C4-2B (cell line): ENCODE measurements at regions not wholly inside any gene's neighbourhood (a gene's known extent, or its start where the extent isn't known, plus 50 kb on each side); places are given as distances from the start of the nearest gene placed in this dataset.

Source experiments
- H3K27ac ChIP-seq: fragments of 450-650 bp; 2 replicates; pipeline ENCODE4 v1.5.1; 2017
- ZFX ChIP-seq: fragments of 450-650 bp; IDR thresholded peaks from 2 replicates; pipeline ENCODE4 v1.6.1; 2017
- TF ChIP-seq, protein P1 (sequence below): fragments of 450-650 bp; conservative IDR thresholded peaks from 2 replicates; pipeline ENCODE4 v1.5.1; 2017; ENCODE audit warnings: mild to moderate bottlenecking

DNA sequence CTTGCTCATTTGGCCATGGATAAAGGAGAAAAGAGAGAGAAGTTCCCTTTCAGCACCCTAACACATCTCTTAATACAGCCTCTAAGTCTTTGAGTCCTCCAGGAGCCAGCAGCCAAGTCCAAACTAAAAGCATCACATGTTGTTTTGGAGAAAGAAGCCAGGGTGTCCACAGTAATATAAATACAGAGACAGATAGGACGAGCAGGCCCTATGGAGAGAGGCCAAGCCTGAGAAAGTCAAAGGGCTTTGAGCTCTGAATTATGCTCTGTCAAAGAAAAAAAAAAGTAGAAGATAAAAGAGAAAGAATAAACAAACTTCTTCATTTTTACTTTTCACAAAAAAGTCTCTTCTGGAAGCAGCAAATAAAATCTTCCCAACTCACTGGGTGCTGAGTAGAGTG, 92.4 kb upstream of the THBS1 start:
- no peak for TF ChIP-seq ZFX
- TF ChIP-seq, protein P1, sequence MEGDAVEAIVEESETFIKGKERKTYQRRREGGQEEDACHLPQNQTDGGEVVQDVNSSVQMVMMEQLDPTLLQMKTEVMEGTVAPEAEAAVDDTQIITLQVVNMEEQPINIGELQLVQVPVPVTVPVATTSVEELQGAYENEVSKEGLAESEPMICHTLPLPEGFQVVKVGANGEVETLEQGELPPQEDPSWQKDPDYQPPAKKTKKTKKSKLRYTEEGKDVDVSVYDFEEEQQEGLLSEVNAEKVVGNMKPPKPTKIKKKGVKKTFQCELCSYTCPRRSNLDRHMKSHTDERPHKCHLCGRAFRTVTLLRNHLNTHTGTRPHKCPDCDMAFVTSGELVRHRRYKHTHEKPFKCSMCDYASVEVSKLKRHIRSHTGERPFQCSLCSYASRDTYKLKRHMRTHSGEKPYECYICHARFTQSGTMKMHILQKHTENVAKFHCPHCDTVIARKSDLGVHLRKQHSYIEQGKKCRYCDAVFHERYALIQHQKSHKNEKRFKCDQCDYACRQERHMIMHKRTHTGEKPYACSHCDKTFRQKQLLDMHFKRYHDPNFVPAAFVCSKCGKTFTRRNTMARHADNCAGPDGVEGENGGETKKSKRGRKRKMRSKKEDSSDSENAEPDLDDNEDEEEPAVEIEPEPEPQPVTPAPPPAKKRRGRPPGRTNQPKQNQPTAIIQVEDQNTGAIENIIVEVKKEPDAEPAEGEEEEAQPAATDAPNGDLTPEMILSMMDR: no peak
- H3K27ac ChIP-seq: no peak overlapping the region

DNA sequence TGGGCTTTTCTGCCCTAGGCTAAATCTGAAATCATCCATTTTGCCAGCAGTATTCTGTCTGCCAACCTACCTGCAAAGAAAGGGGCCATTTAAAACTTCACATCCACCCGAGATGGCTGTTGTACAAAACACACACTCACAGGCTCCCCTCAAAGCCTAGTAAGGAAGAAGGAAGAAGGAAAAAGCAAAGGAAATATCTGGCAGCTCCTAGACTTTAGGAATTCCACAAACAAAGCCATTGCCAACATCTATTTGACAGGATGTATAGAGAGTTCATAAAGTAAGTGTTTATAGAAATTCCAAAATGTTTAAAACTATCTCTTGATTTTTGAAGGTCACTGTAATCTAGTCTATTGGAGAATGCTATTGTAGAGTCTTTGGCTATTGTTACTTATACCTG, 91.9 kb upstream of the THBS1 start:
- no peak overlapping the region for H3K27ac ChIP-seq
- TF ChIP-seq, protein P1: no peak
- TF ChIP-seq ZFX: no peak

DNA sequence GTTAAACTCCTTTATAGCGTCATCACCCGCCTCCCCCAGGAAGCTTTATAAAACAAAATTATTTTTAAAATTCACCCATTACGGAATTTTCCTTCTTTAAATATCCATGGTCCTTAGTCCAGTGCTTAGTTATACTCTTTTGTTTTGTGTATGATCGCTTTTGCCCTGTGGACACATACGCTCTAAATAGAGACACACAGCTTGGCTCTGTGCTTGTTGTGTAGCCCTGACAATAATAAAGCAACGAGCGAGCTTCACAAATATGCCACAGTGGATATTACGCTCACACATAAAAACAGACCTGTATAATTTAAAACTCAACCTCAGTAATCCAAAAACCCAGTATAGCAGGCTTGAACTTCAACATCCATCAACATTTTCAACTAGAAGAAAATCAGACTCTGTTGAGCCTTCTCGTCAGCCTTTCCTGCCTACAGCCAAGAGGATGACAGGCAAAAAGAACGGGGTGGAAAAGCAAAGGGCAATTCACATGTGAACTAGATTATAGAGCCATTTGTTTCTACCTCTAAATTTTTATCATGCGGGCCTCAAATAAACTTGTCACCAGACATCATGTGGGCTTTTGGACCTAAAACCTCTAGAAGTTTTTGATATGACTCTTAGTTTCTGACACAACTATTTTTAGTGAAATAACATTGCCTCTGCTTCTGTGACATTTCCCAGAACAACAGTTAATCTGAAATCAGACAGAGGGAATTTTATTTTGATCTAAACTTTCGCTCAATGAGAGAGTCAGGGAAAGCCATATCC, 89.6 kb upstream of the THBS1 start:
- TF ChIP-seq, protein P1: no peak
- no peak for TF ChIP-seq ZFX

DNA sequence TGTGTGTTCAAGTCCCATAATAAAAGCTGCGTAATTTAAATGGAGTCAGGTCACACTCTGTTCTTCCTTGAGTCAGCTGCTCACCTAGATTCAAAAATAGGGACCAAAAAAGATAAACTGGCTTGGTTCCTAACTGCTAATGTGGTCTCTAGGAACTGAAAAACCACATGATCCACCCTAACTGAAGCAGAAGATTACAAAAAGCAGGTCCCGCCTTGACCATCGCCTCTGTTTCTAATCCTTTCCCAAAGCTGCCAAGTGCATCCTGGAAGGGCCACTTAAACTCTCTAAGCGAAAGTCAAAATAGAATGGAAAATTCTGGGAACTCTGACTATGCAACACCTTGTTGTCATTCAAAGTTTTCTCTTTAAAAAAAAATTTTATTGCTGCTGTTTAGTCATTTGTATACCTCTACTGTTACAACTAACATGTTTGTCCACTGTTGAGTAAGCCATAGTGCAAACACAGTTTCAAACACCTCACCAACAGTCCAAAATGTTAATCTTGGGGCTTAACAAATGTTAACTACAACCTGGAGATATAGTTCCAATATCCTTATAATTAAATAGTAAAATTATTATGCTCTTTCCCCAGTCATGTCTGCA, 88.9 kb upstream of the THBS1 start:
- TF ChIP-seq, protein P1: no peak
- no peak for TF ChIP-seq ZFX
- H3K27ac ChIP-seq: no peak overlapping the region

More for the DNA sequence above, 89.6 kb upstream of the THBS1 start:
- H3K27ac ChIP-seq: no peak overlapping the region

DNA sequence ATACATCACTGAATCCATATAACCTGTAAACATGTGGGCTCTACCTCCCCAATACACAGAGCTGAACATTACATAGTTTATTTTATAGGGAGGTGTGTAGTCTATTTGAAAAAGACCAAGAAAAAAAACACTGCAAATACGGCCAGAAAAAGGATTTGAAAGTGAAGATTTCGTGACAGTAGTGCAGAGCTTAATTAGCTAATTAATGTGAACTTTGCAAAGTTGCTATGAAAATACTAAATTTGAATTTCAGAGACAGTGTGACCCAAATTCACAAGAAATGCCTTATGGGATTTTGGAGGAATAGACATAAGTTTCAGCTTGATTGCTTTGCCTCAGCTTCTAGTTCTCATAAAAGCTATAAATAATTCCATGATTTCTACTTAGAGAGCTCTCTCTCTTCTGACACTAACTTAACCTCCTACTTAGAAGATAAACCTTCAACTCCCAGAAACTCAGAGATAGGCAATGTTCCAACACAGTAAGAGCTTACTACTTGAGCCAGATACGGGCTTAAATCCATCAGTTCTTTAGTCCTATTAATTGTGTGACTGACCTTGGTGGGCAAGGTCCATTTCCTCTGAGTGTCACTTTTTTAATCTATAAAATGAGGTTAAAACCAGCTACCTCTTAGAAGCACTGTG, 87.3 kb upstream of the THBS1 start:
- no peak for TF ChIP-seq ZFX
- TF ChIP-seq, protein P1: no peak
- no peak overlapping the region for H3K27ac ChIP-seq

DNA sequence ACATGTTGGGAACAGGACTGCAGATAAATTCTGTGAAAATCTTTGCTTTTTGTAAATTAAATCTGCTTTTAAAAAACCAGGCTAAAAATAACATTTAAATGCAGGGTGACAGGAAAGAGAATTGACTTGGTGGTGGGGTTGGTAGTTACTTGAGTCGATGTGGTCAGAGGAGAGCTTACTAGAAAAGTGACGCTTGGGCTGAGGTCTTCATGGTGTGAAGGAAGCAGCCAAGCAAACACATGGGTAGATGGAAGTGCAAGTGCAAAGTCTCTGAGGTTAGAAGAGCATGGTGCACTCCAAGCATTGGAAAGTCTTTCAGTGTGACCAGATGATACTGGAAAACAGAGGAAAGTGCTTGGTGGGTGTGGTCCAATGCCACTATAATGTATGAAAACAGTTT, 86.4 kb upstream of the THBS1 start:
- TF ChIP-seq, protein P1: no peak
- TF ChIP-seq ZFX: no peak
- H3K27ac ChIP-seq: no peak overlapping the region
